Mesendoderm (in vitro differentiated cells): ENCODE measurements at regions not wholly inside any gene's neighbourhood (a gene's known extent, or its start where the extent isn't known, plus 50 kb on each side); places are given as distances from the start of the nearest gene placed in this dataset.
"Not testable (repeated sequence)": the region's sequence is repeated elsewhere in the genome, so short reads cannot be mapped to it uniquely, and the experiment has no call there.

ENCODE experiments used
- DNase-seq: peaks from one replicate; pipeline ENCODE4 v3.0.0; 2013
- H2AK5ac ChIP-seq: 2 replicates; pipeline ENCODE4 v1.6.1; 2013; ENCODE audit warnings: low read length, inconsistent platforms
- H2BK120ac ChIP-seq: 2 replicates; pipeline ENCODE4 v1.6.1; 2013; ENCODE audit warnings: low read depth, mild to moderate bottlenecking, low read length, moderate library complexity, mixed read lengths
- H2BK15ac ChIP-seq: replicated peaks from 2 replicates; pipeline ENCODE4 v1.6.1; 2013; ENCODE audit warnings: low read depth, mild to moderate bottlenecking, moderate library complexity
- H2BK5ac ChIP-seq: 2 replicates; pipeline ENCODE4 v1.6.1; 2013; ENCODE audit warnings: low read length, inconsistent platforms
- H3K18ac ChIP-seq: 2 replicates; pipeline ENCODE4 v1.6.1; 2013; ENCODE audit warnings: mild to moderate bottlenecking, low read length, mixed read lengths
- H3K23ac ChIP-seq: one replicate; pipeline ENCODE4 v1.6.1; 2013; ENCODE audit warnings: low read length
- H3K27ac ChIP-seq: 2 replicates; pipeline ENCODE4 v1.5.1; 2013; ENCODE audit warnings: low read depth, mild to moderate bottlenecking, inconsistent platforms, low read length, moderate library complexity
- H3K27me3 ChIP-seq: 2 replicates; pipeline ENCODE4 v1.6.1; 2013; ENCODE audit warnings: low read length, control low read depth, mild to moderate bottlenecking, inconsistent platforms; ENCODE audit not compliant: insufficient read depth, poor library complexity
- H3K36me3 ChIP-seq: 2 replicates; pipeline ENCODE4 v1.6.1; 2013; ENCODE audit warnings: low read length, inconsistent platforms; ENCODE audit not compliant: control insufficient read depth, insufficient read depth
- H3K4ac ChIP-seq: one replicate; pipeline ENCODE4 v1.6.1; 2013; ENCODE audit warnings: low read depth, mild to moderate bottlenecking, low read length, moderate library complexity
- H3K4me1 ChIP-seq: 2 replicates; pipeline ENCODE4 v1.6.1; 2013; ENCODE audit warnings: low read depth, low read length, inconsistent platforms; ENCODE audit not compliant: control insufficient read depth
- H3K4me2 ChIP-seq: 2 replicates; pipeline ENCODE4 v1.6.1; 2013; ENCODE audit warnings: low read length
- H3K4me3 ChIP-seq: 2 replicates; pipeline ENCODE4 v1.5.1; 2013; ENCODE audit warnings: mild to moderate bottlenecking, low read length
- H3K56ac ChIP-seq: one replicate; pipeline ENCODE4 v1.6.1; 2013; ENCODE audit warnings: low read length
- H3K79me1 ChIP-seq: 2 replicates; pipeline ENCODE4 v1.6.1; 2013; ENCODE audit warnings: low read length, inconsistent platforms
- H3K79me2 ChIP-seq: 2 replicates; pipeline ENCODE4 v1.6.1; 2013; ENCODE audit warnings: mild to moderate bottlenecking, low read length; ENCODE audit not compliant: control insufficient read depth, insufficient read depth
- H3K9ac ChIP-seq: 2 replicates; pipeline ENCODE4 v1.6.1; 2013; ENCODE audit warnings: low read length, inconsistent platforms
- H4K5ac ChIP-seq: one replicate; pipeline ENCODE4 v1.6.1; 2013; ENCODE audit warnings: low read length
- H4K8ac ChIP-seq: one replicate; pipeline ENCODE4 v1.6.1; 2013; ENCODE audit warnings: low read depth, mild to moderate bottlenecking, control low read depth, low read length, moderate library complexity
- WGBS: extraction: QIAGEN DNeasy Blood & Tissue Kit; methylation state at CpG from one replicate; pipeline ENCODE4 v1.1.7; 2013; ENCODE audit warnings: low lambda C conversion rate, missing lambda C conversion rate; ENCODE audit not compliant: insufficient coverage; ENCODE audit errors: extremely low coverage; 5-methylcytosine and 5-hydroxymethylcytosine counted together

DNA sequence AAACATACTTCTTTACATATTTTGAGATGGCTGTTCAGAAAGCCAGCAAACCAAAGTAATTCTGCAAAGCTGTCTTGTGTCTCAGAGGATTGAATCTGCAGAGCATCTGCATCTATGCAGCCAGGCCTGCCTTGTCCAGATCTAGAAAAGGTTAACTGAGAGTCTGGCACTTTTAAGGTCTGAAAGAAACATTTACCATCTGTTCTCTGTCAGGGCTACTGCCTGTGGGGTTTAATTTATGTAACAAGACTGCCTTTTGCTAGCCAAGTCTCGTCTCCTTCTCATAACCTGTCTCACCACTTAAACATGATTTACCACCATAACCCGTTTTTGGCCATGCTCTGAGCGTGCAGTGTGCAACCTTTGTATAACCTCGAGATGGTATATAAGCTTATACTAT is 194.2 kb downstream of the SYT10 start:
- no peak overlapping the region for H2BK5ac ChIP-seq
- H3K4me1 ChIP-seq: no peaks in the 10 kb centered on the region
- no peak overlapping the region for H3K56ac ChIP-seq
- no peak overlapping the region for H3K23ac ChIP-seq
- no peaks in the 10 kb centered on the region for H3K27me3 ChIP-seq
- DNase-seq: no peak
- H3K79me1 ChIP-seq: no peaks in the 10 kb centered on the region
- no peak overlapping the region for H2AK5ac ChIP-seq
- H3K36me3 ChIP-seq: no peaks in the 10 kb centered on the region
- H3K4me3 ChIP-seq: no peak overlapping the region
- no peak overlapping the region for H3K4me2 ChIP-seq
- no peak overlapping the region for H3K4ac ChIP-seq
- no CpG with 5 or more reads among the region's 4 CpGs for whole genome bisulfite sequencing
- no peak overlapping the region for H2BK15ac ChIP-seq
- no peaks in the 10 kb centered on the region for H3K79me2 ChIP-seq
- H4K5ac ChIP-seq: no peak overlapping the region
- no peak overlapping the region for H4K8ac ChIP-seq
- no peak overlapping the region for H3K9ac ChIP-seq
- no peak overlapping the region for H3K18ac ChIP-seq
- no peak overlapping the region for H2BK120ac ChIP-seq
- no peak overlapping the region for H3K27ac ChIP-seq

DNA sequence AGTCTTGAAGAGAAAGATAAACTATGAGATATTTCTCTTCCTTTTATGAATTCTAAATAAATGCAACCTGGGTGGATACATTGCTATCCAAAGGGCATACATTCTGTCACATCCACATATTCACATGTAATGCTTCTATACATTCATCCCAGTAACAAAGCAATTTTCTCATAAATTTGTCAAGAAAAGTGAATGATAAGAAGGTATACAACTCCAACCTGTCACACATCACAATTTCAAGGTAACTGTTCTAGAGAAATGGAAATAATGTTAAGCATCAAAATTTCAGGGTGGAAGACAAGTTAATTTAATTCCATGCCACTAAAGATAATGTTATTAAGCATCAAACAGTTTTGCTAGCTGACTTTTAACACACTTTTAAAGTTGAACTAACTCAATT is 212.9 kb downstream of the SYT10 start:
- Histone ChIP-seq H3K56ac (no peak overlapping the region), H3K4me2 (no peak overlapping the region), H4K8ac (no peak overlapping the region)

DNA sequence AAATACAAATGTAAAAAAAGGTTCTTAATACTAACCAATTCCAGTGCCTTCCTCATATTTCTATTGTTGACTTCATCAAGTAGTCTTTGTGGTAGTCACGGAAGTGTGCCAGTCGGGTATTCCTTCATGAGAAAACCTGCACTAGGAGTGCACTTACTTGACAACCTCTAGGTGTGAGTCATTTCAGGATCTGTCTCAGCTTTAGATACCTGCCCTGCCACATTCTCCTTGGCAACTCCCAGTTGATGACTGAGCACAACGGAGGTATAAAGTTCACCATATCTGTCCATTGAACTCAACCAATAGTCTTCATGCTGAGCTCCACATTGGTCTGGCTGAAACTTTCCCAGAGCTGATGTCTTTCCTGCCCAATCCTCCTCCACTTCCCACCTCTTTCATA is 215.7 kb downstream of the SYT10 start:
- Histone ChIP-seq H4K5ac (no peak overlapping the region), H3K36me3 (no peaks in the 10 kb centered on the region), H3K4ac (no peak overlapping the region), H3K4me1 (no peaks in the 10 kb centered on the region), H3K4me3 (no peak overlapping the region), H2AK5ac (no peak overlapping the region), H2BK120ac (no peak overlapping the region), H3K18ac (no peak overlapping the region), H3K4me2 (no peak overlapping the region), H2BK15ac (no peak overlapping the region), H3K9ac (no peak overlapping the region), H3K79me1 (no peaks in the 10 kb centered on the region), H2BK5ac (no peak overlapping the region), H3K79me2 (no peaks in the 10 kb centered on the region), H3K56ac (no peak overlapping the region), H3K27ac (no peak overlapping the region), H3K27me3 (no peaks in the 10 kb centered on the region), H3K23ac (no peak overlapping the region), H4K8ac (no peak overlapping the region)
- no peak for DNase-seq
- WGBS: no CpG with 5 or more reads among the region's 3 CpGs

More for the DNA sequence above, 212.9 kb downstream of the SYT10 start:
- Histone ChIP-seq H3K4me3 (no peak overlapping the region), H2BK15ac (no peak overlapping the region), H3K27me3 (no peaks in the 10 kb centered on the region), H3K9ac (no peak overlapping the region), H2BK5ac (no peak overlapping the region), H3K4ac (no peak overlapping the region), H4K5ac (no peak overlapping the region), H2BK120ac (no peak overlapping the region), H3K4me1 (no peaks in the 10 kb centered on the region), H3K79me2 (no peaks in the 10 kb centered on the region), H3K23ac (no peak overlapping the region), H3K18ac (no peak overlapping the region), H3K36me3 (no peaks in the 10 kb centered on the region), H3K79me1 (no peaks in the 10 kb centered on the region), H3K27ac (no peak overlapping the region), H2AK5ac (no peak overlapping the region)
- DNase-seq: no peak

DNA sequence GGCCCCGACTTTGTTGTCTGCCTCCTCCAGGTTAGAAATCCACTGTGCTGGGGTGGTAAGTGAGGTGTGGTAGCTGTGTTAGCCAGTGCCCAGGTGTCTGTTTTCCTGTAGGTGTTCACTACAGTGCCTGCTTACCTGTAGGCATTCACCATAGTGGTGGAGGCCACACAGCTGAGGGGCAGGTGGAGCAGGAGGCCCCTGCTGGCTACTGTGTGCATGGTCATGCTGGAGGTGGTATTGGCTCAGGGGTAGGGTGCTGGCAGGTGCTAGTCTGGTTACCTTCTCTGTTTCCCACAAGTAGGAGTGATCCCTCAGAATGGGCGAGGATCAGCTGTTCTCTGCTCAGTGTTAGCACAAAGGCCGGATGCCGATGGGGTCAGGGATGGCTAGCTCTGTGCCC is 217.3 kb downstream of the SYT10 start:
- Histone ChIP-seq H3K9ac (no peak overlapping the region), H3K27me3 (no peaks in the 10 kb centered on the region), H4K5ac (no peak overlapping the region), H2BK15ac (no peak overlapping the region), H3K79me2 (no peaks in the 10 kb centered on the region), H4K8ac (no peak overlapping the region), H3K79me1 (no peaks in the 10 kb centered on the region), H2BK120ac (no peak overlapping the region), H3K4me2 (no peak overlapping the region), H2AK5ac (no peak overlapping the region), H3K4ac (no peak overlapping the region), H3K4me1 (no peaks in the 10 kb centered on the region), H3K23ac (no peak overlapping the region), H2BK5ac (no peak overlapping the region), H3K4me3 (no peak overlapping the region), H3K36me3 (no peaks in the 10 kb centered on the region), H3K56ac (no peak overlapping the region), H3K18ac (no peak overlapping the region), H3K27ac (no peak overlapping the region)
- no peak for DNase-seq
- WGBS: no CpG with 5 or more reads among the region's 4 CpGs

DNA sequence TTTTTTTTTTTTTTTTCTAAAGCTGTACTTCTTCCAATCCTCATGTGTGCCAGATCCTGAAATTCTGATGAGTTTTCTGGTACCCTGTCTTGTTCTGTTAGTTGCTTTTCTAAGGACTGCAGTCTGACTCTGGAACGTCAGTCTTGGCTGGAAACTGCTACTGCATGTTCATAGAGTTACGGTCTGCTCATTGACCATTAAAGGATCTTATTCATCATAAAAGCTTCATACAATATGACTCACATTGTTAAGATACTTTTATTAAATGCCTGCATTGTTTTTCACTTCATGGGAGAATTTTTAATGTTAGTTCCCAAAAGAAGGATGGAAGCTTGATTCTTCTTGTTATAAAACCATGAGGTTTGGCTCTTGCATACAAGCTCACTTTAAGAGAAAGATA is 233.6 kb downstream of the SYT10 start:
- no peaks in the 10 kb centered on the region for H3K4me1 ChIP-seq
- no peaks in the 10 kb centered on the region for H3K36me3 ChIP-seq
- WGBS: no CpG with 5 or more reads among the region's 2 CpGs
- H4K5ac ChIP-seq: no peak overlapping the region
- no peaks in the 10 kb centered on the region for H3K79me1 ChIP-seq
- no peaks in the 10 kb centered on the region for H3K27me3 ChIP-seq
- no peak overlapping the region for H3K9ac ChIP-seq
- DNase-seq: no peak
- H2BK120ac ChIP-seq: no peak overlapping the region
- no peak overlapping the region for H2BK15ac ChIP-seq
- H2AK5ac ChIP-seq: no peak overlapping the region
- H3K79me2 ChIP-seq: no peaks in the 10 kb centered on the region
- H3K56ac ChIP-seq: no peak overlapping the region
- no peak overlapping the region for H3K4ac ChIP-seq
- H3K23ac ChIP-seq: no peak overlapping the region
- H4K8ac ChIP-seq: no peak overlapping the region
- no peak overlapping the region for H3K18ac ChIP-seq
- no peak overlapping the region for H3K27ac ChIP-seq
- H2BK5ac ChIP-seq: no peak overlapping the region
- no peak overlapping the region for H3K4me3 ChIP-seq
- no peak overlapping the region for H3K4me2 ChIP-seq

DNA sequence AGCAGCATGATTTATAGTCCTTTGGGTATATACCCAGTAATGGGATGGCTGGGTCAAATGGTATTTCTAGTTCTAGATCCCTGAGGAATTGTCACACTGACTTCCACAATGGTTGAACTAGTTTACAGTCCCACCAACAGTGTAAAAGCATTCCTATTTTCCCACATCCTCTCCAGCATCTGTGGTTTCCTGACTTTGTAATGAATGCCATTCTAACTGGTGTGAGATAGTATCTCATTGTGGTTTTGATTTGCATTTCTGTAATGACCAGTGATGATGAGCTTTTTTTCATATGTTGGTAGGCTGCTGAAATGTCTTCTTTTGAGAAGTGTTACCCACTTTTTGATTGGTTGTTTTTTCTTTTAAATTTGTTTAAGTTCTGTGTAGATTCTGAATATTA is 245.2 kb downstream of the SYT10 start:
- not testable (repeated sequence) for H3K27me3 ChIP-seq, H3K56ac ChIP-seq, H2BK5ac ChIP-seq, H3K27ac ChIP-seq, H3K9ac ChIP-seq, H3K4ac ChIP-seq, H3K4me3 ChIP-seq, H3K36me3 ChIP-seq, DNase-seq, H3K79me1 ChIP-seq, H3K23ac ChIP-seq, H3K18ac ChIP-seq, H3K4me2 ChIP-seq, H3K79me2 ChIP-seq, H2AK5ac ChIP-seq, H3K4me1 ChIP-seq, H2BK15ac ChIP-seq, H4K8ac ChIP-seq, H2BK120ac ChIP-seq, H4K5ac ChIP-seq
